ENCODE measurements at regions not wholly inside any gene's neighbourhood (a gene's known extent, or its start where the extent isn't known, plus 50 kb on each side); places are given as distances from the start of the nearest gene placed in this dataset.

DNA sequence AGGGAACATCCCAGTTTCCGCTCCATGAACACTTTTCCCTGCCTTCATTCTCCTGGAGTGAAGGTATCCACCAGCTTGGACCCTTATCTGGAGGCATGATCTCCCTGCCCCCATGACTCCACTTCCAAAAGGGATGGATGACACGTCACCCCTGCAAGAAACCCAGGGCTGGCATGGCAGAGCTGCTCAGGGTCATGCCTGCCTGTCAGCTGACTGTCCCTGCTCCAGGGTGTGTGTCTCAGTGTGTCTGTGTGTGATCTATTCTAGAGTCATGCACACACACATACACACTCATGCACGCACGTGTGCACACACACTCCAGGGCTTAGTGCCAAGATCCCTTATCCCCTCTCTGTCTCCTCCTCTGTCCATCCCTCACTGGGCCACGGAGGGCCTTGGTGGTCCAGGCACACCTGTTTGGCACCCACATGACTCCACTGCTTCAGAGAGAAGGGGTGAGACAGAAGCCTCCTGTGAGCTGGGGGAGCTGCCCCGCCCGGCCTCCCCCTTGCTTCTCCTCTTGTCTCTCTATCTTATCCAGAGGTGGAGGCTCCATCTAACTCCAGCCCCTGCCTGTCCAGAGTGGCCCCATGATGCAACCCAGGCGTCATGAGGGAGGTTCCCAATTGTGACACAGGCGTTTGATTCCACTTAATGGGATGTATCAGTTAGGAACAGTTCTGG lies 290.9 kb downstream of the CDC5L start:
- in situ Hi-C loops (cut with HindIII; ENCODE audit: low pct_unique_long_range_greater_than_20kb, low sequenced_read_pairs), result no loop called here
- TF ChIP-seq JUND (IDR thresholded peaks at IDR 0.05; ENCODE audit: low read depth), result no peak

DNA sequence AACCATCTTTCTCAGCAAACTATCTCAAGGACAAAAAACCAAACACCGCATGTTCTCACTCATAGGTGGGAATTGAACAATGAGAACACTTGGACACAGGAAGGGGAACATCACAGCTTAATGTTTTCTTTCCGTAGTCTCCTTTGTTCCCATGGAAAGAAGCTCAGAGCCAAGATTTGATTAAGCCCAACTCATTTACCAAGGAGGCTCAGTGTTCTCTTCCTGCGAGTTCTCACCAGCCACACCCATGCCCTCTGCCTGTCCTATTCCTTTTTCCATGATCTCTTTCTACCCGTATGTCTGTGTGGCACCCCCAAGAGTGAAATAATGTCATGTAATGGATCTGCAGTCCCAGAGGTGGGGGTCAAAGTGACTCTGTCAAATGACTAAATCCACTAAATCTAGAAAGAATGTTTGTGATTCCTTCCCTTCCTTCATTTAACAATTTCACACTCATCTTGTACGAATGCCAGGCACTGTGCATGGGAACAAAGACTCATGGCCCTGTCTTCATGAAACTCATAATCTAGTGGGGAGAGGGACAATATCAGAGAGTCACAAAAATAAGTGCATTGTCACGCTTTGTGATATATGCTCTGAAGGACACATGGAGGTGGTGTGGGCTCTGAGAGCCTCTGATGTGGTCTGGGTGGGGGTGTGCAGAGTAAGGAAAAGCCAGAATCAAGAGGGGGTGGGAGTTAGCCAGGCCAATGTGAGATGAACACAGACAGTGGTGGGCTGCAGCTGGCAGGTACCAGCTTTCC lies 292.1 kb downstream of the CDC5L start:
- TF ChIP-seq JUND (IDR thresholded peaks at IDR 0.05; ENCODE audit: low read depth), result no peak
- in situ Hi-C loops (cut with HindIII; ENCODE audit: low pct_unique_long_range_greater_than_20kb, low sequenced_read_pairs), result no loop called here
- no peak for DNase-seq (ENCODE audit: low read depth in 1 of 2, low spot score in 1 of 2)

More for the DNA sequence above, 290.9 kb downstream of the CDC5L start:
- DNase-seq (ENCODE audit: low read depth in 1 of 2, low spot score in 1 of 2), result no peak

DNA sequence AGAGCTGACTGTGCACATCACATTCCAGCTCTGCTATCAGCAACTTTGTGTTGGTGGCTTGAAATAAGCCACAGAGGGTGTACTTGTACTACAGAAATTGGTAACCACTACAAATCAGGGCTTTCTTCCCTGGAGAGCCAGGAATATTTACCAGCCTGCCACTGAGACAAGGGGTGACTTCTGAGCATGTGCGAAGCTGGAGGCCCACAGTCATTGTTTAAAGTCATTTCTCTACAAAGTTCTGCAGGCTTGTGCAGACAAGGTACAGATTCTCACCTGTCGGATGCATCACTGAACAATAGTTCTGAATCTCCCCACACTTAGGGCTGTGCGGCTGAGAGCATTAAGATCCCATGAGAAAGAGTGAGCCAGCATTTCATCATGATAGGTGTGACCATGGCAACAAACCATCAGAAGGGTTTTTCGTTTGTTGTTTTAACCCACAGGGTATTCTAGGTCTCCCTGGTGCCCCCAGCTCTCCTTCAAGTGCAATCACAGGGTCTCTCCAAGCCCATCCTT lies 292.8 kb downstream of the CDC5L start:
- in situ Hi-C loops (cut with HindIII; ENCODE audit: low pct_unique_long_range_greater_than_20kb, low sequenced_read_pairs), result no loop called here
- TF ChIP-seq JUND (IDR thresholded peaks at IDR 0.05; ENCODE audit: low read depth), result no peak
- DNase-seq (ENCODE audit: low read depth in 1 of 2, low spot score in 1 of 2), result no peak

- in situ Hi-C loops (cut with HindIII; ENCODE audit: low pct_unique_long_range_greater_than_20kb, low sequenced_read_pairs), result no loop called here
- DNase-seq (ENCODE audit: low read depth in 1 of 2, low spot score in 1 of 2), result no peak
- TF ChIP-seq JUND (IDR thresholded peaks at IDR 0.05; ENCODE audit: low read depth), result no peak
Observed at GRCh38 chr6:44681761-44682160, 294.3 kb downstream of the CDC5L start.

DNA sequence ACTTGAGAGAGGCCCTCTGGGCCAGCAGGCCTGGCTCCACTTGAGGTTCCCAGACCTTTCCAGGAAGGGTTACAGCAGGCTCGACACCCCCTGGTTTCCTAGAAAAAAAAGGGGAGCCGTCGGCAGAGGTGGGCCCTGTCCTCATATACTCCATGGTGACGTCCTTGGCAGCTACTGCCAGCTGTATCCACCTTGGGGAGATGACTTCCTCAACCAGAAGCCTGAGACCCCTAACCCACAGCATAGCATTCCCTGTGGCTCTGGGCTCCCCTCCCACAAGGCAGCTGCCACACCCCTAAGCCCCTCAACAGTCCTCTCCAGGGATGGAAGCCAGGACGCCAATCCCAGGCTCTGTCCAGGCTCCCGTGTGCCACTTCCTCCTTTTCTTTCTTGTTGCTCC lies 294.8 kb downstream of the CDC5L start:
- DNase-seq (ENCODE audit: low read depth in 1 of 2, low spot score in 1 of 2), result no peak
- in situ Hi-C loops (cut with HindIII; ENCODE audit: low pct_unique_long_range_greater_than_20kb, low sequenced_read_pairs), result no loop called here
- no peak for TF ChIP-seq JUND (IDR thresholded peaks at IDR 0.05; ENCODE audit: low read depth)

- TF ChIP-seq JUND (IDR thresholded peaks at IDR 0.05; ENCODE audit: low read depth), result no peak
- in situ Hi-C loops (cut with HindIII; ENCODE audit: low pct_unique_long_range_greater_than_20kb, low sequenced_read_pairs), result no loop called here
- no peak for DNase-seq (ENCODE audit: low read depth in 1 of 2, low spot score in 1 of 2)
Observed at GRCh38 chr6:44682987-44683779, 295.7 kb downstream of the CDC5L start.

DNA sequence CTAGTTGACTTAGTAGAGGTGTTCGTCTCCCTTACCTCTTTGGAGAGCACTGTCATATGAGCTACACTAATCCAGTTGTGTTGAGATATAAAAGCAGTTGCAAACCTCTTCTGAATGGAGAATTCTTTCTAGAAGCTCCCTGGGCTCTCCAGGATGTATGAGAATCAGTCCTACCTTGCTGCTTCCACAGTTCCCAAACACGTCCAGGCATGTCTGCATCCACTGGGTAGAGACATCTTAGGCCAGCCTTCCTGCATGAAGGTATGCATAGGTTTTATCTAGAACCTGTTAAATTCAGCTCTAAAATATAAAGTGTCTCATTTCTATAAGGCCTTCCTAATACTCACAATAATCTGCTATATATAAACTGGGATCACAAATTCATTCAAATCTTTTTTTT lies 297.7 kb downstream of the CDC5L start:
- in situ Hi-C loops (cut with HindIII; ENCODE audit: low pct_unique_long_range_greater_than_20kb, low sequenced_read_pairs), result no loop called here
- no peak for TF ChIP-seq JUND (IDR thresholded peaks at IDR 0.05; ENCODE audit: low read depth)
- DNase-seq (ENCODE audit: low read depth in 1 of 2, low spot score in 1 of 2), result no peak

- no peak for DNase-seq (ENCODE audit: low read depth in 1 of 2, low spot score in 1 of 2)
- no peak for TF ChIP-seq JUND (IDR thresholded peaks at IDR 0.05; ENCODE audit: low read depth)
- in situ Hi-C loops (cut with HindIII; ENCODE audit: low pct_unique_long_range_greater_than_20kb, low sequenced_read_pairs), result no loop called here
Observed at GRCh38 chr6:44696099-44696498, 308.6 kb downstream of the CDC5L start.

- in situ Hi-C loops (cut with HindIII; ENCODE audit: low pct_unique_long_range_greater_than_20kb, low sequenced_read_pairs), result no loop called here
- DNase-seq (ENCODE audit: low read depth in 1 of 2, low spot score in 1 of 2), result no peak
- no peak for TF ChIP-seq JUND (IDR thresholded peaks at IDR 0.05; ENCODE audit: low read depth)
Observed at GRCh38 chr6:44696686-44697085, 309.2 kb downstream of the CDC5L start.

- TF ChIP-seq JUND (IDR thresholded peaks at IDR 0.05; ENCODE audit: low read depth), result no peak
- no peak for DNase-seq (ENCODE audit: low read depth in 1 of 2, low spot score in 1 of 2)
- in situ Hi-C loops (cut with HindIII; ENCODE audit: low pct_unique_long_range_greater_than_20kb, low sequenced_read_pairs), result no loop called here
Observed at GRCh38 chr6:44697327-44697726, 309.8 kb downstream of the CDC5L start.

DNA sequence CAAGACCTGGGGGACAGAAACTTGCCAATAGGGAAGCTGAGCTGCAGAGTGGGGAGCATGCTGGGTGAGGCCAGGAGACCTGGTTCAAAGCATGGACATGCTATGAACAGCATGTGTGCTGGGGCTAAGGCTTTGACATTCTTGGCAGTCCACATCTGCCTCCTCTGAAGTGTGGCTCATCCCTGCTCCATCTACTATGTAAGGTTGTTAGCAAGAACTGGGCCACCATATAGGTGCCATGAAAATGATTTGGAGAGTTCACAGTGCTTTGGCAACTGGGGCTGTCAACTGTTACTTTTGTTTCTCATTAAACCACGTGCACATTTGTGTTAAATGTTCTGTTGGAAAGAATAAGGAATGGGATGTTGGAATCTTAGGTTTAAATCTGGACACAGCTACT lies 311.1 kb downstream of the CDC5L start:
- in situ Hi-C loops (cut with HindIII; ENCODE audit: low pct_unique_long_range_greater_than_20kb, low sequenced_read_pairs), result no loop called here
- no peak for DNase-seq (ENCODE audit: low read depth in 1 of 2, low spot score in 1 of 2)
- TF ChIP-seq JUND (IDR thresholded peaks at IDR 0.05; ENCODE audit: low read depth), result no peak

- DNase-seq (ENCODE audit: low read depth in 1 of 2, low spot score in 1 of 2), result no peak
- no peak for TF ChIP-seq JUND (IDR thresholded peaks at IDR 0.05; ENCODE audit: low read depth)
- in situ Hi-C loops (cut with HindIII; ENCODE audit: low pct_unique_long_range_greater_than_20kb, low sequenced_read_pairs), result no loop called here
Observed at GRCh38 chr6:44699082-44699481, 311.6 kb downstream of the CDC5L start.

GRCh38 chr6:44699851-44700250 lies 312.3 kb downstream of the CDC5L start:
- no peak for TF ChIP-seq JUND (IDR thresholded peaks at IDR 0.05; ENCODE audit: low read depth)
- DNase-seq (ENCODE audit: low read depth in 1 of 2, low spot score in 1 of 2), result no peak
- in situ Hi-C loops (cut with HindIII; ENCODE audit: low pct_unique_long_range_greater_than_20kb, low sequenced_read_pairs), result no loop called here

Measured in T47D (cell line).